Fibroblast of mammary gland (primary cell): ENCODE measurements at regions not wholly inside any gene's neighbourhood (a gene's known extent, or its start where the extent isn't known, plus 50 kb on each side); places are given as distances from the start of the nearest gene placed in this dataset.

Source experiments
- DNase-seq: peaks from one replicate; pipeline ENCODE4 v3.0.0-alpha.2; 2010; ENCODE audit warnings: low read depth
- H3K4me3 ChIP-seq: 2 replicates; pipeline ENCODE4 v1.5.1; 2011; ENCODE audit warnings: low read depth, mild to moderate bottlenecking, low read length, moderate library complexity; ENCODE audit not compliant: control insufficient read depth
- TF ChIP-seq, protein P1 (sequence below): conservative IDR thresholded peaks from 2 replicates; pipeline ENCODE4 v1.5.1; 2011; ENCODE audit warnings: low read depth, low read length, inconsistent platforms; ENCODE audit not compliant: control insufficient read depth, insufficient read depth

DNA sequence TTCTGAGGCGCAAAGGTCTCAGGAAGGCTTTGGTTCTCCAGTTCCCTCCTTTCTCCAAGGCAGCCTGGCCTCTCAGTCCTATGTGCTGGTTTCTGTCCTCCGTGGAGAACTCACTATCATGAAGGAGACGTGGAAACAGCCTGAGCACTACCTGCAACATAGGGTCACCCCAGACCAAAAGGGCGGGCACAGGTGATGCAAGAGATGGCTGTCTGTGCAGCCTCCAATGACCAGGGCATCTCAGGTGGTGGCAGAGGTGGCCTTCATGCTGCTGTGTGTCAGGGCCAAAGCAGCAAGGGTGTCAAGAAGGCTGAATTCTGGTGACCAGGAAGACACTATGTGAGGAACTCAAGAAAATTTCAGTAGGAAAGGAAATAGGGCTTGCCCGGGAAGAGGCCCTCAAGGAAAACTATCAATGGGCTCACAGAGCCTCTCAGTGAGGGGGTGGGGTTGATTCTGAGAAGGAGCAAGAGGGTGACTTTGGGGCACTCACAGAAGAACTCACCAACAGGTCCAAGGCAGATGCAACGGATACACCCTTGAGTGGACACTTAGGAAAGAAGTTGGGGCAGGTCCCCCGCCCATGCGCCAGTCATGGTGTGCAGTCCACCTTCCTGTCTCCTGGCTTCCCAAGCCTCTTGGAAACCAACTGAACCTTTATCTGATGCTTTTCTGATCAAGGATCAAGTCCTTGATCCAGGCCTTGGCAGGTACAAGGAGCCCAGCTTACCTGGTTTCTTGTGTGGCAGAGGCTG, 212.3 kb upstream of the B3GAT1 start:
- TF ChIP-seq, protein P1, sequence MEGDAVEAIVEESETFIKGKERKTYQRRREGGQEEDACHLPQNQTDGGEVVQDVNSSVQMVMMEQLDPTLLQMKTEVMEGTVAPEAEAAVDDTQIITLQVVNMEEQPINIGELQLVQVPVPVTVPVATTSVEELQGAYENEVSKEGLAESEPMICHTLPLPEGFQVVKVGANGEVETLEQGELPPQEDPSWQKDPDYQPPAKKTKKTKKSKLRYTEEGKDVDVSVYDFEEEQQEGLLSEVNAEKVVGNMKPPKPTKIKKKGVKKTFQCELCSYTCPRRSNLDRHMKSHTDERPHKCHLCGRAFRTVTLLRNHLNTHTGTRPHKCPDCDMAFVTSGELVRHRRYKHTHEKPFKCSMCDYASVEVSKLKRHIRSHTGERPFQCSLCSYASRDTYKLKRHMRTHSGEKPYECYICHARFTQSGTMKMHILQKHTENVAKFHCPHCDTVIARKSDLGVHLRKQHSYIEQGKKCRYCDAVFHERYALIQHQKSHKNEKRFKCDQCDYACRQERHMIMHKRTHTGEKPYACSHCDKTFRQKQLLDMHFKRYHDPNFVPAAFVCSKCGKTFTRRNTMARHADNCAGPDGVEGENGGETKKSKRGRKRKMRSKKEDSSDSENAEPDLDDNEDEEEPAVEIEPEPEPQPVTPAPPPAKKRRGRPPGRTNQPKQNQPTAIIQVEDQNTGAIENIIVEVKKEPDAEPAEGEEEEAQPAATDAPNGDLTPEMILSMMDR: no peak
- DNase-seq: no peak
- no peak overlapping the region for H3K4me3 ChIP-seq

- TF ChIP-seq, protein P1: no peak
- DNase-seq: no peak
- H3K4me3 ChIP-seq: no peak overlapping the region
Measured at GRCh38 chr11:134623711-134624110, 211.7 kb upstream of the B3GAT1 start.

DNA sequence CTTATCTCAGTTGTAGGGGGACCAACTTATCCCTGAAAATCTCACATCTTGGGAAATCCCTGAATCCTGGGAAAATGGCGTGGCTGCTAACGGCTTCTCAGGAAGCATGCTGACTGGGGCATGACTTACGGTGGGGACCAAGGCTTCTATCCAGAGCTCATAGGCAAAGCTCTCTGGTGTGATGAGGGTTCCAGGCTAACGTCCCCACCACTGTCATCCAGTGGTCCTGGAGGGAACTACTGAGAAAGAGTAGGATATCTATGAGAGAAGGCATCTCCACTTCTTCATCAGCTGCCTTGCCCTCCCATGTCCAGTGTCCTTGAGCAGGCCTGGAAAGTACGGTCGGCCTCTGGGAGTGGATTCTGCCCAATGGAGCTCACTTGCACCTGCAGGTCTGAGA, 210.4 kb upstream of the B3GAT1 start:
- TF ChIP-seq, protein P1: no peak
- H3K4me3 ChIP-seq: no peak overlapping the region
- no peak for DNase-seq

GRCh38 chr11:134617360-134617759, 205.3 kb upstream of the B3GAT1 start:
- no peak overlapping the region for H3K4me3 ChIP-seq
- DNase-seq: no peak
- TF ChIP-seq, protein P1: no peak

GRCh38 chr11:134616038-134616437, 204.0 kb upstream of the B3GAT1 start:
- TF ChIP-seq, protein P1: no peak
- DNase-seq: no peak
- no peak overlapping the region for H3K4me3 ChIP-seq

DNA sequence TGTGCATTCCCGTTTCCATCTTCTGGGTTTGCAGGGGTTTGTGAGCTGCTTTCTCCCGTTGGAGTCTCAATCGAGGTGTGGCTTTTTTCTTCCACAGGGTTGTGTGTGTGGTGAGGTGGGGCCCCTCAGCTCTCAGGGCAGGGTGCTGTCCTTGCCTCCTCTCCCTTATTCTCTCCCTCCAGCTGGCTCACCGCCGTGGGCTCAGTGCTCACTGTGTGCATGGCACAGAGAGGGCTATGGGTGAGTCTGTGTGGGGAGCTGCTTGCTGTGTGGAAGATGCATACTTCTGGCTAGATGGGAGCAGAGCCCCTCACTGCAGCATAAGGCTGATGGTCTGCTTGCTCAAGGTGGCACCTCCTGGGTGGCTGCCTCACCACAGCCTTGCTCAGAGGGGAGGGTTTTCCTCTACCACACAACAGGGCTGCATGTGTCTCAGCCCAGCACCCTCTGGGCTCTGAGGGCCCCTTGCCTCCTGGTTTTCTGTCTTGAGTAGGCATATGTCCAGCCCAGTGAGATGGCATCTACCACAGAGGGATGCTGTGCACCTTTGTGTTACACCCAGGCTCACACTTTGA, 203.1 kb upstream of the B3GAT1 start:
- DNase-seq: no peak
- no peak overlapping the region for H3K4me3 ChIP-seq
- TF ChIP-seq, protein P1: no peak

DNA sequence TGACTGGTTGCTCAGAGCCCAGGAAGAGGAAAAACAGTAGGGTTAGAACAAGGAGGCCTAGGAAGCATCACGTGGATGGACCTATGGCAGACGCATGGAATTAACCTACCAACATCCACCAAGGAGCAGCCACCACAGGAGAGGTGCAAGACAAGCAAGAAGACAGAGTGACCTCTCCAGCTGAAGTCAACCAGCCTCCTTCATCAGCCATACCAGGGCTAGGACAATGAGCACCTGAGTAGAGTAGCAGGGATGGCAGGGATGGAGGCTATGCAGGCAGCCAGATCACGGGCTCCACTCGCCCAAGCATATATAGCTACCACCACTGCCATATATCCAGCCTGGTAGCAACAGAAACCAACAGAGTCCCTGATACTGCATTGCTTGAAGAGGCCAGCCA, 202.1 kb upstream of the B3GAT1 start:
- no peak for DNase-seq
- TF ChIP-seq, protein P1: no peak
- no peak overlapping the region for H3K4me3 ChIP-seq
